ENCODE measurements at regions not wholly inside any gene's neighbourhood (a gene's known extent, or its start where the extent isn't known, plus 50 kb on each side); places are given as distances from the start of the nearest gene placed in this dataset.

- TF ChIP-seq POLR2AphosphoS5 (IDR thresholded peaks at IDR 0.05; ENCODE audit: low read depth, low read length) = no peak
- no peak for TF ChIP-seq TAF1 (IDR thresholded peaks at IDR 0.05; ENCODE audit: borderline replicate concordance, low read depth, low read length)
- no peak for TF ChIP-seq POLR2A (IDR thresholded peaks at IDR 0.05; ENCODE audit: low read depth, low read length)
These were observed 354.1 kb downstream of the HRH4 start for GRCh38 chr18:24814521-24814920.
